HEK293T (cell line): ENCODE measurements at regions not wholly inside any gene's neighbourhood (a gene's known extent, or its start where the extent isn't known, plus 50 kb on each side); places are given as distances from the start of the nearest gene placed in this dataset.

Experiments used
- BHLHE40 ChIP-seq: fragments of 450-650 bp; IDR thresholded peaks from 2 replicates; pipeline ENCODE4 v1.6.1; 2016; ENCODE audit warnings: mild to moderate bottlenecking, moderate library complexity, borderline replicate concordance
- ELF4 ChIP-seq: fragments of 450-650 bp; IDR thresholded peaks from 2 replicates; pipeline ENCODE4 v1.6.1; 2017; ENCODE audit warnings: antibody characterized with exemption
- FOXM1 ChIP-seq: fragments of 450-650 bp; IDR thresholded peaks from 2 replicates; pipeline ENCODE4 v1.6.1; 2017; ENCODE audit warnings: mild to moderate bottlenecking, borderline replicate concordance
- SP1 ChIP-seq: fragments of 450-650 bp; IDR thresholded peaks from 2 replicates; pipeline ENCODE4 v1.6.1; 2017
- SUZ12 ChIP-seq: fragments of 450-650 bp; IDR thresholded peaks from 2 replicates; pipeline ENCODE4 v1.6.1; 2016; ENCODE audit warnings: mild to moderate bottlenecking
- TARDBP ChIP-seq: fragments of 450-650 bp; IDR thresholded peaks from 2 replicates; pipeline ENCODE4 v1.6.1; 2016
- TF ChIP-seq, protein P1 (sequence below): fragments of 450-650 bp; IDR thresholded peaks from 2 replicates; pipeline ENCODE4 v1.6.1; 2016

DNA sequence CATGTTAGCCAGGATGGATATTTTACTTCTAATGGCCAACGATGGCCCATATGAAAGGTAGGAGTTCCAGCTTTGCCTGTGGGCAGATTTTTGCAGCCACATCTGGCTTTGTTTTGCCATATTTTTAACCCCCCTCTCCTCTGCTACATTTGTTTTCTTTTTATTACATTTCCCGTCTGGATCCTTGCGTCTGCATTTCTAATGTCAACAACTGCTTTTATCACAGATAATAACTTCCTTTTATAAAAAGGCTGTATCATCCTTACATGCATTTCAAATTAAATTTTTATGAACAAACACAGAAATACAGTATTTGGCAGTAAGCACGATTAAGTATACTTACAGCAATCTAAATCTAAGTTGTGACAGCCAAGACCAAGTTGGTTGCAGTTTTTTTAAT, 156.0 kb downstream of the BAMBI start:
- TF ChIP-seq TARDBP (no peak), BHLHE40 (no peak), ELF4 (no peak), FOXM1 (no peak), SP1 (no peak), SUZ12 (no peak)
- TF ChIP-seq, protein P1, sequence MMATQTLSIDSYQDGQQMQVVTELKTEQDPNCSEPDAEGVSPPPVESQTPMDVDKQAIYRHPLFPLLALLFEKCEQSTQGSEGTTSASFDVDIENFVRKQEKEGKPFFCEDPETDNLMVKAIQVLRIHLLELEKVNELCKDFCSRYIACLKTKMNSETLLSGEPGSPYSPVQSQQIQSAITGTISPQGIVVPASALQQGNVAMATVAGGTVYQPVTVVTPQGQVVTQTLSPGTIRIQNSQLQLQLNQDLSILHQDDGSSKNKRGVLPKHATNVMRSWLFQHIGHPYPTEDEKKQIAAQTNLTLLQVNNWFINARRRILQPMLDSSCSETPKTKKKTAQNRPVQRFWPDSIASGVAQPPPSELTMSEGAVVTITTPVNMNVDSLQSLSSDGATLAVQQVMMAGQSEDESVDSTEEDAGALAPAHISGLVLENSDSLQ, result no peak
